RWPE2 (cell line): ENCODE measurements at regions not wholly inside any gene's neighbourhood (a gene's known extent, or its start where the extent isn't known, plus 50 kb on each side); places are given as distances from the start of the nearest gene placed in this dataset.

Experiments
- ATAC-seq: fragments of 200-7000 bp; cut with Tn5 transposase; 3 replicates; pipeline ENCODE4 v1.9.1; 2021; ENCODE audit warnings: low read depth
- DNase-seq: peaks from one replicate; pipeline ENCODE4 v3.0.0-alpha.2; 2020; ENCODE audit warnings: low spot score
- H3K27ac ChIP-seq: fragments of 450-650 bp; 2 replicates; pipeline ENCODE4 v1.5.1; 2017; ENCODE audit warnings: mild to moderate bottlenecking; ENCODE audit not compliant: poor library complexity, severe bottlenecking
- H3K27me3 ChIP-seq: fragments of 250-450 bp; sonication (Bioruptor Pico); 2 replicates; pipeline ENCODE4 v1.5.1; 2021; ENCODE audit warnings: mild to moderate bottlenecking, moderate library complexity; ENCODE audit not compliant: insufficient read depth, poor library complexity, severe bottlenecking
- H3K36me3 ChIP-seq: fragments of 250-450 bp; sonication (Bioruptor Pico); 2 replicates; pipeline ENCODE4 v1.5.1; 2020; ENCODE audit warnings: low read depth, mild to moderate bottlenecking, moderate library complexity
- H3K4me1 ChIP-seq: fragments of 250-450 bp; sonication (Bioruptor Pico); 2 replicates; pipeline ENCODE4 v1.5.1; 2021; ENCODE audit warnings: mild to moderate bottlenecking, moderate library complexity; ENCODE audit not compliant: insufficient read depth, poor library complexity, severe bottlenecking
- H3K4me3 ChIP-seq: fragments of 250-450 bp; sonication (Bioruptor Pico); 2 replicates; pipeline ENCODE4 v1.5.1; 2021; ENCODE audit warnings: mild to moderate bottlenecking, moderate library complexity; ENCODE audit not compliant: severe bottlenecking
- H3K9me3 ChIP-seq: fragments of 250-450 bp; sonication (Bioruptor Pico); 2 replicates; pipeline ENCODE4 v1.5.1; 2021; ENCODE audit warnings: mild to moderate bottlenecking, moderate library complexity; ENCODE audit not compliant: severe bottlenecking
- CTCF ChIP-seq: fragments of 450-650 bp; IDR thresholded peaks from one replicate; pipeline ENCODE4 v1.5.1; 2017; ENCODE audit warnings: mild to moderate bottlenecking, moderate library complexity; ENCODE audit not compliant: poor library complexity, severe bottlenecking

GRCh38 chr9:31983895-31984294 lies 400.5 kb upstream of the ACO1 start:
- Histone ChIP-seq H3K27me3 (no peaks in the 10 kb centered on the region), H3K9me3 (no peaks in the 10 kb centered on the region), H3K36me3 (no peaks in the 10 kb centered on the region), H3K27ac (no peak overlapping the region), H3K4me3 (no peak overlapping the region), H3K4me1 (no peaks in the 10 kb centered on the region)
- ATAC-seq (no peak), DNase-seq (no peak)
- no peak for TF ChIP-seq CTCF

GRCh38 chr9:31996331-31996730 lies 388.1 kb upstream of the ACO1 start:
- DNase-seq, result no peak
- no peak overlapping the region for H3K27ac ChIP-seq
- H3K27me3 ChIP-seq, result no peaks in the 10 kb centered on the region
- no peak for TF ChIP-seq CTCF
- H3K4me3 ChIP-seq, result no peak overlapping the region
- ATAC-seq, result no peak
- no peaks in the 10 kb centered on the region for H3K4me1 ChIP-seq
- H3K36me3 ChIP-seq, result no peaks in the 10 kb centered on the region
- H3K9me3 ChIP-seq, result no peaks in the 10 kb centered on the region

GRCh38 chr9:32004431-32005076 lies 379.9 kb upstream of the ACO1 start:
- TF ChIP-seq CTCF, result no peak
- Histone ChIP-seq H3K36me3 (no peaks in the 10 kb centered on the region), H3K4me3 (no peak overlapping the region), H3K27ac (no peak overlapping the region), H3K27me3 (no peaks in the 10 kb centered on the region), H3K9me3 (no peaks in the 10 kb centered on the region), H3K4me1 (no peaks in the 10 kb centered on the region)
- no peak for DNase-seq
- no peak for ATAC-seq

- no peak for ATAC-seq
- DNase-seq, result no peak
- H3K27me3 ChIP-seq, result no peaks in the 10 kb centered on the region
- no peak overlapping the region for H3K27ac ChIP-seq
- no peaks in the 10 kb centered on the region for H3K4me1 ChIP-seq
- TF ChIP-seq CTCF, result no peak
- no peak overlapping the region for H3K4me3 ChIP-seq
- H3K36me3 ChIP-seq, result no peaks in the 10 kb centered on the region
- no peaks in the 10 kb centered on the region for H3K9me3 ChIP-seq
These were observed 374.1 kb upstream of the ACO1 start for GRCh38 chr9:32010322-32010721.

GRCh38 chr9:32011049-32011448 lies 373.4 kb upstream of the ACO1 start:
- no peak for DNase-seq

More at GRCh38 chr9:32011049-32011448, 373.4 kb upstream of the ACO1 start:
- H3K4me1 ChIP-seq, result no peaks in the 10 kb centered on the region
- no peaks in the 10 kb centered on the region for H3K36me3 ChIP-seq
- no peak overlapping the region for H3K4me3 ChIP-seq
- TF ChIP-seq CTCF, result no peak
- no peaks in the 10 kb centered on the region for H3K27me3 ChIP-seq
- no peaks in the 10 kb centered on the region for H3K9me3 ChIP-seq
- H3K27ac ChIP-seq, result no peak overlapping the region
- no peak for ATAC-seq
